ACC112 (cell line): ENCODE measurements at regions not wholly inside any gene's neighbourhood (a gene's known extent, or its start where the extent isn't known, plus 50 kb on each side); places are given as distances from the start of the nearest gene placed in this dataset.
"Not testable (repeated sequence)": the region's sequence is repeated elsewhere in the genome, so short reads cannot be mapped to it uniquely, and the experiment has no call there.

Experiments
- H2AFZ ChIP-seq: fragments of 200-600 bp; sonication (generic); one replicate; pipeline ENCODE4 v1.6.0; 2017; ENCODE audit warnings: antibody characterized with exemption, low read length; ENCODE audit not compliant: unreplicated experiment
- H3K27ac ChIP-seq: fragments of 200-600 bp; sonication (generic); 2 replicates; pipeline ENCODE4 v1.5.1; 2014; ENCODE audit warnings: low read depth, mild to moderate bottlenecking, antibody characterized with exemption, low read length, moderate library complexity
- H3K27me3 ChIP-seq: fragments of 200-600 bp; sonication (generic); 2 replicates; pipeline ENCODE4 v1.6.1; 2014; ENCODE audit warnings: mild to moderate bottlenecking, antibody characterized with exemption, low read length, moderate library complexity, mixed read lengths; ENCODE audit not compliant: insufficient read depth
- H3K36me3 ChIP-seq: fragments of 200-600 bp; sonication (generic); 2 replicates; pipeline ENCODE4 v1.6.1; 2016; ENCODE audit warnings: mild to moderate bottlenecking, antibody characterized with exemption, low read length, moderate library complexity, mixed read lengths; ENCODE audit not compliant: insufficient read depth
- H3K4me1 ChIP-seq: fragments of 200-600 bp; sonication (generic); one replicate; pipeline ENCODE4 v1.6.1; 2016; ENCODE audit warnings: low read length, mixed read lengths; ENCODE audit not compliant: insufficient read depth, unreplicated experiment, control insufficient read depth
- H3K4me3 ChIP-seq: fragments of 200-600 bp; sonication (generic); 2 replicates; pipeline ENCODE4 v1.5.1; 2014; ENCODE audit warnings: mild to moderate bottlenecking, low read depth, low read length
- H3K79me2 ChIP-seq: fragments of 200-600 bp; sonication (generic); one replicate; pipeline ENCODE4 v1.6.0; 2016; ENCODE audit warnings: low read length; ENCODE audit not compliant: control insufficient read depth, unreplicated experiment, insufficient read depth

GRCh38 chr15:70578196-70578595 is 185.2 kb downstream of the UACA start:
- H3K4me1 ChIP-seq = no peaks in the 10 kb centered on the region
- H3K27ac ChIP-seq = no peak overlapping the region
- H3K4me3 ChIP-seq = no peak overlapping the region
- peaks cover 27% of the 10 kb centered on the region for H3K27me3 ChIP-seq
- H2AFZ ChIP-seq = no peak overlapping the region
- H3K36me3 ChIP-seq = no peaks in the 10 kb centered on the region
- H3K79me2 ChIP-seq = no peaks in the 10 kb centered on the region

GRCh38 chr15:70576696-70577095 is 186.7 kb downstream of the UACA start:
- Histone ChIP-seq H2AFZ (no peak overlapping the region), H3K4me1 (no peaks in the 10 kb centered on the region), H3K27me3 (peaks cover 19% of the 10 kb centered on the region), H3K27ac (no peak overlapping the region), H3K79me2 (no peaks in the 10 kb centered on the region), H3K36me3 (no peaks in the 10 kb centered on the region), H3K4me3 (no peak overlapping the region)

- Histone ChIP-seq H3K27ac (no peak overlapping the region), H2AFZ (no peak overlapping the region), H3K36me3 (no peaks in the 10 kb centered on the region), H3K79me2 (no peaks in the 10 kb centered on the region), H3K4me1 (no peaks in the 10 kb centered on the region), H3K27me3 (peaks cover 14% of the 10 kb centered on the region), H3K4me3 (no peak overlapping the region)
Measured at GRCh38 chr15:70576276-70576675, 187.1 kb downstream of the UACA start.

GRCh38 chr15:70575231-70576226 is 187.8 kb downstream of the UACA start:
- peaks cover 13% of the 10 kb centered on the region for H3K27me3 ChIP-seq
- no peak overlapping the region for H3K27ac ChIP-seq
- H3K36me3 ChIP-seq = no peaks in the 10 kb centered on the region
- H2AFZ ChIP-seq = no peak overlapping the region
- no peak overlapping the region for H3K4me3 ChIP-seq
- no peaks in the 10 kb centered on the region for H3K79me2 ChIP-seq
- H3K4me1 ChIP-seq = no peaks in the 10 kb centered on the region

GRCh38 chr15:70574325-70574724 is 189.0 kb downstream of the UACA start:
- H3K79me2 ChIP-seq, H2AFZ ChIP-seq, H3K27ac ChIP-seq, H3K4me1 ChIP-seq, H3K36me3 ChIP-seq, H3K4me3 ChIP-seq: not testable (repeated sequence)
- H3K27me3 ChIP-seq = peaks cover 13% of the 10 kb centered on the region

GRCh38 chr15:70573121-70573850 is 190.1 kb downstream of the UACA start:
- no peak overlapping the region for H3K4me3 ChIP-seq
- H3K27me3 ChIP-seq = peaks cover 13% of the 10 kb centered on the region
- H3K79me2 ChIP-seq = no peaks in the 10 kb centered on the region
- no peak overlapping the region for H3K27ac ChIP-seq
- no peaks in the 10 kb centered on the region for H3K36me3 ChIP-seq
- H2AFZ ChIP-seq = no peak overlapping the region
- no peaks in the 10 kb centered on the region for H3K4me1 ChIP-seq

GRCh38 chr15:70569714-70570231 is 193.6 kb downstream of the UACA start:
- no peaks in the 10 kb centered on the region for H3K79me2 ChIP-seq
- H3K36me3 ChIP-seq = no peaks in the 10 kb centered on the region
- H3K27me3 ChIP-seq = 0 out of 2 replicates have a peak, but pooled peaks cover under 1% of the 10 kb centered on the region
- no peak overlapping the region for H2AFZ ChIP-seq
- H3K27ac ChIP-seq = no peak overlapping the region
- H3K4me1 ChIP-seq = no peaks in the 10 kb centered on the region
- H3K4me3 ChIP-seq = no peak overlapping the region

- Histone ChIP-seq H3K4me3 (no peak overlapping the region), H3K27me3 (no peaks in the 10 kb centered on the region), H3K4me1 (no peaks in the 10 kb centered on the region), H3K36me3 (no peaks in the 10 kb centered on the region), H3K79me2 (no peaks in the 10 kb centered on the region), H2AFZ (no peak overlapping the region), H3K27ac (no peak overlapping the region)
Measured at GRCh38 chr15:70569091-70569713, 194.2 kb downstream of the UACA start.

GRCh38 chr15:70566989-70567388 is 196.4 kb downstream of the UACA start:
- Histone ChIP-seq H3K4me3 (no peak overlapping the region), H3K4me1 (no peaks in the 10 kb centered on the region), H2AFZ (no peak overlapping the region), H3K27me3 (no peaks in the 10 kb centered on the region), H3K36me3 (no peaks in the 10 kb centered on the region), H3K27ac (no peak overlapping the region), H3K79me2 (no peaks in the 10 kb centered on the region)

- Histone ChIP-seq H3K36me3 (no peaks in the 10 kb centered on the region), H3K27ac (no peak overlapping the region), H3K27me3 (no peaks in the 10 kb centered on the region), H2AFZ (no peak overlapping the region), H3K4me1 (no peaks in the 10 kb centered on the region), H3K4me3 (no peak overlapping the region), H3K79me2 (no peaks in the 10 kb centered on the region)
Measured at GRCh38 chr15:70566047-70566835, 197.1 kb downstream of the UACA start.
